GM12878 (cell line): ENCODE measurements at regions not wholly inside any gene's neighbourhood (a gene's known extent, or its start where the extent isn't known, plus 50 kb on each side); places are given as distances from the start of the nearest gene placed in this dataset.

ENCODE experiments used
- CREM ChIP-seq: IDR thresholded peaks from 2 replicates; pipeline ENCODE4 v1.6.1; 2014; ENCODE audit warnings: antibody characterized with exemption, low read depth
- EZH2 ChIP-seq: IDR thresholded peaks from 2 replicates; pipeline ENCODE4 v1.6.1; 2012; ENCODE audit warnings: low read depth, mild to moderate bottlenecking, control low read depth, inconsistent platforms, low read length, borderline replicate concordance; ENCODE audit not compliant: control insufficient read depth
- FOS ChIP-seq: IDR thresholded peaks from 3 replicates; pipeline ENCODE4 v1.6.1; 2011; ENCODE audit warnings: borderline replicate concordance; ENCODE audit not compliant: insufficient read length; ENCODE audit errors: extremely low read depth
- JUNB ChIP-seq: IDR thresholded peaks from 2 replicates; pipeline ENCODE4 v1.6.1; 2016; ENCODE audit warnings: antibody characterized with exemption, mild to moderate bottlenecking
- KDM1A ChIP-seq: fragments of 200-600 bp; sonication (generic); IDR thresholded peaks from 2 replicates; pipeline ENCODE4 v1.6.1; 2016; ENCODE audit warnings: borderline replicate concordance
- MTA3 ChIP-seq: IDR thresholded peaks from 2 replicates; pipeline ENCODE4 v1.6.1; 2012; ENCODE audit warnings: low read length, inconsistent platforms, borderline replicate concordance
- NFYA ChIP-seq: IDR thresholded peaks from 2 replicates; pipeline ENCODE4 v1.6.1; 2011; ENCODE audit warnings: low read depth, mild to moderate bottlenecking, low read length, improper control_type of control experiment, borderline replicate concordance
- POLR2A ChIP-seq: IDR thresholded peaks from 2 replicates; pipeline ENCODE4 v1.6.1; 2011; ENCODE audit warnings: low read depth, mild to moderate bottlenecking, low read length
- TCF3 ChIP-seq: IDR thresholded peaks from 2 replicates; pipeline ENCODE4 v1.6.1; 2012; ENCODE audit warnings: low read depth, mild to moderate bottlenecking, low read length, borderline replicate concordance; ENCODE audit not compliant: insufficient read depth
- TF ChIP-seq, protein P1 (sequence below): IDR thresholded peaks from 2 replicates; pipeline ENCODE4 v1.6.1; 2012; ENCODE audit warnings: low read depth, low read length, improper control_type of control experiment
- TF ChIP-seq, protein P2 (sequence below), 3 experiments: IDR thresholded peaks in 2 of 3; conservative IDR thresholded peaks in 1 of 3; 2 replicates each; pipeline ENCODE4 v1.5.1; 2011; ENCODE audit warnings: low read depth in 3 of 3, low read length in 3 of 3, mild to moderate bottlenecking in 3 of 3, control low read depth in 2 of 3, moderate library complexity in 2 of 3, inconsistent platforms in 1 of 3, mixed read lengths in 1 of 3; ENCODE audit not compliant: control insufficient read depth in 2 of 3, insufficient read depth in 1 of 3; ENCODE audit errors: extremely low read depth in 1 of 3

DNA sequence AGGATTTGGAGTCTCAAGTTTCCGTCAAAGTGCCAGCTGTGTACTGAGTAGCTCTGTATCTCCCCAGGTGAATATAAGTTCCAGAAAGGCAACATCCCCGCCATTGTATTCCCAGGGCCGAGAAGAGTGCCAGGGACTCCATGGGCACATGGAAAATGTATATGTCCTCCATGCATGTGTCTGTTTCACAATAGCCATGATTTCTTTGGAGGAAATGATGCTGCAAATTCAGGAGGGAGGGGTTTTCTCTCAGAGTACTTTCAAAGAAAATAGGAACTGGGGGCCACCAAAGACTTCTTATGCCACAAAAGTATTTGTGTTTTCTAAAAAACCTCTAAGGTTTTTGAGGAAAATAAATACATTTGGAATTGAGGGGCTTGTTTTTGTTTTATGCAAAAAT lies 524.6 kb downstream of the BNC2 start:
- TF ChIP-seq JUNB (no peak), EZH2 (no peak), NFYA (no peak), TCF3 (no peak), MTA3 (no peak), CREM (no peak), POLR2A (no peak), FOS (no peak), KDM1A (no peak)
- TF ChIP-seq, protein P1, sequence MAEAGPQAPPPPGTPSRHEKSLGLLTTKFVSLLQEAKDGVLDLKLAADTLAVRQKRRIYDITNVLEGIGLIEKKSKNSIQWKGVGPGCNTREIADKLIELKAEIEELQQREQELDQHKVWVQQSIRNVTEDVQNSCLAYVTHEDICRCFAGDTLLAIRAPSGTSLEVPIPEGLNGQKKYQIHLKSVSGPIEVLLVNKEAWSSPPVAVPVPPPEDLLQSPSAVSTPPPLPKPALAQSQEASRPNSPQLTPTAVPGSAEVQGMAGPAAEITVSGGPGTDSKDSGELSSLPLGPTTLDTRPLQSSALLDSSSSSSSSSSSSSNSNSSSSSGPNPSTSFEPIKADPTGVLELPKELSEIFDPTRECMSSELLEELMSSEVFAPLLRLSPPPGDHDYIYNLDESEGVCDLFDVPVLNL = no peak
- TF ChIP-seq, protein P2, sequence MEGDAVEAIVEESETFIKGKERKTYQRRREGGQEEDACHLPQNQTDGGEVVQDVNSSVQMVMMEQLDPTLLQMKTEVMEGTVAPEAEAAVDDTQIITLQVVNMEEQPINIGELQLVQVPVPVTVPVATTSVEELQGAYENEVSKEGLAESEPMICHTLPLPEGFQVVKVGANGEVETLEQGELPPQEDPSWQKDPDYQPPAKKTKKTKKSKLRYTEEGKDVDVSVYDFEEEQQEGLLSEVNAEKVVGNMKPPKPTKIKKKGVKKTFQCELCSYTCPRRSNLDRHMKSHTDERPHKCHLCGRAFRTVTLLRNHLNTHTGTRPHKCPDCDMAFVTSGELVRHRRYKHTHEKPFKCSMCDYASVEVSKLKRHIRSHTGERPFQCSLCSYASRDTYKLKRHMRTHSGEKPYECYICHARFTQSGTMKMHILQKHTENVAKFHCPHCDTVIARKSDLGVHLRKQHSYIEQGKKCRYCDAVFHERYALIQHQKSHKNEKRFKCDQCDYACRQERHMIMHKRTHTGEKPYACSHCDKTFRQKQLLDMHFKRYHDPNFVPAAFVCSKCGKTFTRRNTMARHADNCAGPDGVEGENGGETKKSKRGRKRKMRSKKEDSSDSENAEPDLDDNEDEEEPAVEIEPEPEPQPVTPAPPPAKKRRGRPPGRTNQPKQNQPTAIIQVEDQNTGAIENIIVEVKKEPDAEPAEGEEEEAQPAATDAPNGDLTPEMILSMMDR (IDR thresholded peaks at IDR 0.05 in 2 of 3, conservative IDR thresholded peaks at IDR 0.05 in 1 of 3; ENCODE audit: control insufficient read depth in 2 of 3, extremely low read depth in 1 of 3, insufficient read depth in 1 of 3, low read depth in 3 of 3, low read length in 3 of 3) = no peak
